HG03439 (cell line): ENCODE measurements at regions not wholly inside any gene's neighbourhood (a gene's known extent, or its start where the extent isn't known, plus 50 kb on each side); places are given as distances from the start of the nearest gene placed in this dataset.

Experiments used
- ATAC-seq: cut with Tn5 transposase; IDR thresholded peaks from one replicate; pipeline ENCODE4 v1.9.1; 2021; ENCODE audit warnings: mild to moderate bottlenecking, moderate library complexity; ENCODE audit not compliant: unreplicated experiment

GRCh38 chr2:193980599-193980998 is 1676.4 kb upstream of the SLC39A10 start:
- ATAC-seq, result no peak

DNA sequence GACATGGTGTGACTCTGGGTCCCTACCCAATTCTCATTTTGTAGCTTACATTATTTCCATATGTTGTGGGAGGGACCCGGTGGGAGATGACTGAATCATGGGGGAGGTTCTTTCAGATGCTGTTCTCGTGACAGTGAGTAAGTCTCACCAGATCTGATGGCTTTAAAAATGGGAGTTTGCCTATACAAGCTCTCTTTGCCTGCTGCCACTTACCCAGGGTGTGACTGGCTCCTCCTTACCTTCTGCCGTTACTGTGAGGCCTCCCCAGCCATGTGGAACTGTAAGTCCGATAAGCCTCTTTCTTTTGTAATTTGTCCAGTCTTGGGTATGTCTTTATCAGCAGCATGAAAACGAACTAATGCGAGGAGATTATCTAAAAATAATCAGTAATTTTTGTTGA is 1683.2 kb upstream of the SLC39A10 start:
- no peak for ATAC-seq

DNA sequence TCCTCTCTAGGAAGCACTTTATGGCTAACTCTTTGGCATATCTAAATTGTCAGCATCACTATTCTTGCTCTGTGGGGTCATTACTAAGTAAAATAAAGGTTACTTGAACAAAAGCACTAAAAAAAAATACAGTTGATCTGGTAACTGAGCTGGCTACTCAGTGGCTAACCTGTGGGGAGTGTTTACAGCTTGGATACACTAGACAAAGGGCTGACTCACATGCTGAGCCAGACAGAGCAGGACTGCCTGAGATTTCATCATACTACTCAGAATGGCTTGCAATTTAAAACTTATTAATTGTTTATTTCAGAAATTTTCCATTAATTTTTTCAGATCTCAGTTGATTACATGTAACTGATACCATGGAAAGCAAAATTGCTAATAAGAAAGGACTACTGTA is 1690.4 kb upstream of the SLC39A10 start:
- ATAC-seq, result no peak

GRCh38 chr2:193965263-193965662 is 1691.8 kb upstream of the SLC39A10 start:
- ATAC-seq, result no peak

- ATAC-seq, result no peak
Observed at GRCh38 chr2:193963472-193964119, 1693.4 kb upstream of the SLC39A10 start.

DNA sequence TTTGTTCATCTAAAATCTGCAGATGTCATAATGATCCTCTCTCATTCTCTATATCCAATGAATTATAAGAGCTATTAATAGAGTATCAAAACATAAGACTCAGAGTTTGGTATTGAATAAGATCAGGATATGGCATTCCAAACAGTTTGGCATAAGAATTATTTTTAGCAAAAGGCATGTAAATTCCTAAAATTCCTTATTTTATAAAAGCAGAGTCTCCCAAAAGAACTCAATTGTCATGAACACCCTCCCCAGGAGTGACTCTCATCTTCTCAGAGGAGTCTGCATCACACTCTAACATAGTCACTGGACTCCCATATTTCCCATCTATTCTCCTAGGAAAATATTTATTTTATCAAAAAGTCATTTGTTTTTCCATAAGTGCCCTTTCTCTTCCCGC is 1710.2 kb upstream of the SLC39A10 start:
- ATAC-seq, result no peak

DNA sequence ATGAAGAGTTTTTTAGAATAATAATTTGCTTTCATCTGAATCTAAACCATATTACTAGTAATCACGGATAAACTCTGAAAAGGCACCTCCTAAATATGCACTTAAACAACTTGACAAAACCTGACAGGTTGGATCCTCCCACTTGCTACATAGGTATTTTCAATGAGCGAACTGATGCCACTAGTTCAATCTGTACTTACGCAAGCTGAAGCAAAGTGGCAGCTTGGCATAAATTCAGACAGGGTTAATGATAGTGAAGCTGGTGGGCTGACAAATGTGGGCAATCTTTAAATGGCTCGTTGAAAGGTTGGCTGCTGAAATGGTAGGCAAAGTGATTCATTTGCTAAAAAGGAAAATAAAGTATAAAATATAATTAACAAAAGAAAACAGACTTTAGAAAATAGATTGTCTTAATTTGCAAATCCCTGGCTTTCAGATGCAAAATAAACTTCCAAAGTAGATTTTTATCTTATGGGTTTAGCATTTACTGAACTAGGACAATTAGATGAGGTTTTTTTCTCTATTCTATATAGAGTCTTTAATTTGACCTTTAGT is 1713.5 kb upstream of the SLC39A10 start:
- no peak for ATAC-seq

DNA sequence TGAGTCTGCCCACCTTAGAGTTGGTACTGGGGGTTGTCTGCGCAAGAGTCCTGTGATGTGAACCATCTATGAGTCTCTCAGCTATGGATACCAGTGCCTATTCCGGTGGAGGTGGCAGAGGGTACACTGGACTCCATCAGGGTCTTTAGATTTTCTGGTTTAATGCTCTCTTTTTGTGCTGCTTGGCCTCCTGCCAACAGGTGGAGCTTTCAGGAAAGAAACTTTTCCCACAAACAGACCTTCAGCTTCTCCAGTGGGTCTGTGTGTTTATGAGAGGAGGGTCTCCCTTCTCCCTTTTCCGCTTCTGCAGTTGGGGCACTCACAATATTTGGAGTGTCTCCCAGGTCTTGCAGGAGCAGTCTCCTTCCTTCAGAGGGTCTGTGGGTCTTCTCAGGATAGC is 1721.9 kb upstream of the SLC39A10 start:
- ATAC-seq, result no peak

DNA sequence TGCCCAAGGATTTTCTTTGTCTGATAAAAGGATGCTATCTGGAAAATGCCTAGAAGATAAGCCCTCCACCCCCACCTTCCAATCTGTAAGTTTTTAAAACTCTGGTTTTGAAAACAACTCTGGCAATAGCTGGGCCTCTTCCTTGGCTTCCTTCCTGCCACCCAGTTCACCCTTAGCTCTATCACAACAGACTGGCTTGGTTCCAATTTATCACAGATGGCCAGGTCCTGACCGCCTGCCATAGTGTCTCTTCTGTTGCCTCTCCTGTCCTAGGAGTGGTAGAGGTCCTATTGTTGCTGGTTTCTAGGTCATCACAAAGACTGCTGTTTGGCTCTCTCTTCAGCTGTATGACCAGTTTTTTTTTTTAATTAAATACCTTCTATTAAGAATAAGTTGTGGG is 1727.9 kb upstream of the SLC39A10 start:
- no peak for ATAC-seq

DNA sequence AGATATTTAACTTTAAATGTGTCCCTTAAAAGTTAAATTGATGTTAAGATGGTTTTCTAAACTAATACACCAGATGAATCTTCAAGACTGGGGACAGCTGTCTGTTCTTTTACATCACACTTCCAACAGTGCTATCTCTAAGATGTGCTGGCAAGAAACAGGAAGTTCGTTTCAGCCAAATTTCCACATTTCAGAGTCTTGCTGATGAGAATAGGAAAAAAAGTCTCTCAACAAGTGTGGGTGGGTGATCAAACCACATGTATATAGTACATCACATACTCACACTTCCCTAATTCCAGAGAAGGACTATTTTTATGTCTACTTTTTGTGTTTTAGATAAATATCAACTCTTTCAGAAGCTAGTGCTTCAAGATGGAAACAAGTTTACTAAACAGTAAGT is 1712.8 kb upstream of the TMEFF2 start:
- ATAC-seq, result no peak

DNA sequence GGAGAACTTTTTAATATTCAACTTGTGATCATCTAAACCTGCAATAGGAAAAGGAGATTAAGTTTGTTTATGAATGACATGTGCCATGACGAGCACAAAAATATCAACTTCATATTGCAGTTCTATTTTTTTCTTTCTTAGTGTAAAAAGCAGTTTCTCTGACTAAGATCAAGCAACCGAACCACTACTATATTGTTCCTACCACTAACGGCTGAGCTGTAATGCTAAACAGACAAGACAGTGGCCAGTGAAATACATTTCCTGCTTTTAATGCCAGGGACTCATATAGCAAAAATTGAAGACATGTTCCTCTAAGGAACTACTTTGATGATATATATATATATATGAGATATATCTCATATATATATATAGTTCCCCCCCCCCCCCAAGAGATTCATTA is 1705.6 kb upstream of the TMEFF2 start:
- no peak for ATAC-seq

DNA sequence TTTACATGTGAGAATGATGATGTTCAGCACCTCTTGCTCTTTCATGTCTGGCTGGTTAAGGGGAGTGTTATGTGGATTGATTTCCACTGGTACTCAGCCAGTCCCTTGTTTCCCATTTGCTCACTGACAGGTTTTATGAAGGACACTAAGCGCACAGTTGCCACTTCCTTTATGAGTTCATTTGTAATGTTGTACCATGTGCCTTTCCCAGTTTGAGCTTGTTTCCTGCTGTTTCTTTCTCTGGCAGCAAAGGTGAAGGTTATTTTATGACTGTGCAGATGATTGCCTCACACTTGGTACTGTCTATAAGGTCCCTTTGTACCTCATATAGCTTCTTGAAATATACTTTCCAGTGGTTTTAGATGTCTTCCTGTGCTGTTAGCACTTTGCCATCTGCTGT is 1700.5 kb upstream of the TMEFF2 start:
- ATAC-seq, result no peak

DNA sequence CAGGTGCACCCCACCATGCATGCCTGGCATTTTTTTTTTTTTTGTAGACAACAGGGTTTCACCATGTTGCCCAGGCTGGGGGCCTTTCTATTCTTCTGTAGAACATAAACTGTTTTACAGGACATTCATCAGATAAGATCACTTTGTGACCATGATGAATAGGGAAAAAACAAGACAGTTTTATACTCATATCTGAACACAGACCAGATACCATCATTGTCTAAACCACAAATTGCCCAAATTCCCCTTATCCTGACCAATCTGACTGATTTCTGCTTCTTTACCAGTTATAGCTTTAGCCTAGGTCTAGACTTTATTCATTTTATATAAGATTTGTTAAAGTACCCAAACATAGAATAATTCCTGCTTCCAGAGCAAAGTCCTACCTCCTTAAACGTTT is 1699.3 kb upstream of the TMEFF2 start:
- no peak for ATAC-seq

GRCh38 chr2:193891023-193891422 is 1696.3 kb upstream of the TMEFF2 start:
- ATAC-seq, result no peak

DNA sequence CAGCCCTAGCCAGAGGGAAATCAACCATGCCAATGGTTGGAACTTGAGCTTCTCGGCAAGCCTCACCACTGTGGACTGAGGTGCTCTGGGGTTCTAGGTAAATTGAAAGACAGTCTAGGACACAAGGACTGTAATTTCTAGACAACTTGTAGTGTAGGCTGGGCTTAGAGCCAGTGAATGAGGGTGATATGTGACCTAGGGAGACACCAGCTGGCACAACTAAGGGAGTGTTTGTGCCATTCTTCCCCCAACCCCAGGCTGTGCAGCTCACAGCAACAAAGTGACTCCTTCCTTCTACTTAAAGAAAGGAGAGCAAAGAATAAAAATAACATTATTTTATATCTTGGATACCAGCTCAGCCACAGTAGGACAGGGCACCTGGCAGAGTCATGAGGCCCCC is 1690.7 kb upstream of the TMEFF2 start:
- ATAC-seq, result no peak

DNA sequence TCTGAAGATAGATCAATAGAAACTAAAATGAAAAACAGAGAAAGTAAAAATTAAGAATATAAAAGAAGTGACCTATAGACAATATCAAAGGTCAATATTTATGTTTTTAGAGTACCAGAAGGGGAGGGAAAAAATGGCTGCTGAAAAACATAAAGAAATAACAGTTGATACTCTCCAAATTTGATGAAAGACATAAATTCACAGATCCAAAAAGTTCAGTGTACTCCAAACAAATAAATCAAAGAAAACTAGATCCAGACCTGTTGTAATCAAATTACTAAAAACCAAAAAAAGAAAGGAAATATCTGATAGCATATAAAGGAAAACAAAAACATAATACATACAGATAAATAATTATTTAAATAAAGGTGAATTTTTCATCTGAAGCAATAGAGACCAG is 1689.1 kb upstream of the TMEFF2 start:
- no peak for ATAC-seq

DNA sequence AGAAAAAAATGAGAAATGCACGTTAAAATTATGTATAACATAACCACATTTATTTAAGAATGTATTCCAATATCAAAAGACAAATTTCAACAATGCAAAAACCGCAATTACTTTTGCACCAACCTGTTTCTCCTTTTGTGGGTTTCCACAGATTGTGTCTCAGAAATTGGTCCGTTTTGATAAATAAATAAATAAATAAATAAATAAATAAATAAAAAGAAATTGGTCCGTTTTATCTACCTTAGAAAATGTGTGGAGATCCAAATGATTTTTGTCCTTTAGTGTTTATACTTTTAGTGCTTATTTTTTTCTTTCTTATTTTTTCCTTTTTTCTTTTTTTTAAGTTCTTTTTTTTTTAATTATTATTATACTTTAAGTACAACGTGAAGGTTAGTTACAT is 1682.2 kb upstream of the TMEFF2 start:
- ATAC-seq, result no peak

GRCh38 chr2:193869564-193869963 is 1674.8 kb upstream of the TMEFF2 start:
- ATAC-seq, result no peak

DNA sequence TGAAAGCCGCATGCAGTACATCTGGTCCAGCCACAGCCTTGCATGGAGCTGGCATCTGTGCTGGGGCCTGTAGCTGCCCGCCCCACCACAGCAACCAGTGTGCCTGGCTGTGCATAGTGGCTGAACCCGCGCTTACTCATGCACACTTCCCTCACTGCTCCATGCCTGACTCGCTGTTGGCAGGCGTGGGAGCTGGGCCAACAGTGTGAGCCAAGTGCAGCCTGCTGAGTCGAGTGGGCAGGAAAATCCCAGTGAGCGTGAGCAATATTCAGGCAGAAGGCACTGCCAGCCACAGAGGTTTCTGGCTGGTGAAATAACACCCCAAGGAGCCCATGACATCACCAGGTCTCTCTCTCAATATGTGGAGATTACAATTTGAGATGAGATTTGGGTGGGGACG is 1674.1 kb upstream of the TMEFF2 start:
- no peak for ATAC-seq

GRCh38 chr2:193868132-193868531 is 1673.4 kb upstream of the TMEFF2 start:
- ATAC-seq, result no peak

GRCh38 chr2:193867454-193867853 is 1672.7 kb upstream of the TMEFF2 start:
- ATAC-seq, result no peak

DNA sequence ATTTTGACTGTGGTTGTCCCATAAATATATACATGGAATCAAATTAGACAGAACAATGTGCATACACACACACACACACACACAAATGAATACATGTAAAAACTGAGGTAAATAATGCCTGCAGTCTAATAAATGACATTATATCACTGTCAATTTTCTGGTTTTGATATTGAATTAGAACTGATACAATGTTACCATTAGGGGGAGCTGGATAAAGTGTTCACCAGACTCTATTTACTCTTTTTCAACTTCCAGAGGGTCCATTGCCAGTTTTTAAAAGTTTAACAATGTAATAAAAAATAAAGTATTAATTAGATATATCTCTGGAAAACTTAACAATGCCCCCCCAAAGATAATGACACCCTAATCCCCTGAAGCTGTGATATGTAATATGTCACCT is 1666.8 kb upstream of the TMEFF2 start:
- no peak for ATAC-seq

- ATAC-seq, result no peak
Observed at GRCh38 chr2:193847991-193848390, 1653.3 kb upstream of the TMEFF2 start.
